ENCODE measurements at regions not wholly inside any gene's neighbourhood (a gene's known extent, or its start where the extent isn't known, plus 50 kb on each side); places are given as distances from the start of the nearest gene placed in this dataset.

GRCh38 chr1:217333939-217334338 is 297.0 kb downstream of the GPATCH2 start:
- TF ChIP-seq CTCF (IDR thresholded peaks at IDR 0.05) (peak in 3 of 4 donors; percentile 16 to 26 (median 26)), POLR2A (IDR thresholded peaks at IDR 0.05) (no peak)
